Adrenal gland (tissue), 5 donors: ENCODE measurements at regions not wholly inside any gene's neighbourhood (a gene's known extent, or its start where the extent isn't known, plus 50 kb on each side); places are given as distances from the start of the nearest gene placed in this dataset.

Source experiments
- POLR2A ChIP-seq, 2 donors: fragments of 450-650 bp; IDR thresholded peaks; one replicate each; pipeline ENCODE4 v1.6.1; 2017; ENCODE audit warnings: antibody characterized with exemption in 2 of 2, mild to moderate bottlenecking in 2 of 2, moderate library complexity in 1 of 2
- TF ChIP-seq, protein P1 (sequence below), 6 experiments: fragments of 450-650 bp in 4 of 6; fragments of 200-600 bp in 2 of 6; sonication (generic) in 1 of 6; IDR thresholded peaks; 1 replicate in 5 of 6; 2 replicates in 1 of 6; pipeline versions ENCODE4 v1.5.1 to v1.8.0; 2016 to 2021; ENCODE audit warnings: antibody characterized with exemption in 6 of 6, mild to moderate bottlenecking in 2 of 6, moderate library complexity in 1 of 6
- donor health status: DM: no; HTN: no; CAD: no.

DNA sequence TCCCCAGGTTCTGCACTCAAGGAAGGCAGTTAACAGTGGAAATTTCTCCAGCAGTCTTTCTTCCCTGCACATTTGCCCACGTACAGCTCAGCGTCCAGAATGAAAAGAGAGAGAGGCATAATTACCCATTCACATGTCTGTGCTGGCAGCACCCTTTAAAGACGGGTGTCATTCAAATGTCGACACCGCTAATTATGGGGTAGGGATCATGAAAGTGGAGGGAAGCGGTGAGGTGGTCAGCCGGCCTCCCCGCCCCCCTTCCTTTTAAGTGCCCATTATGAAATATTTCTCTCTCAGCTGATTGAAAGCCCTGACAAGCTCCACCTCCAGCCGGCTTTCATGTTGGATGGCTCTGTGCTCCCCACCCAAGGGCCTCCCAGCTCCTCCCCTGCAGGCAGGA lies 246.1 kb downstream of the BMP7 start:
- TF ChIP-seq POLR2A (IDR thresholded peaks at IDR 0.05): no peak
- TF ChIP-seq, protein P1, sequence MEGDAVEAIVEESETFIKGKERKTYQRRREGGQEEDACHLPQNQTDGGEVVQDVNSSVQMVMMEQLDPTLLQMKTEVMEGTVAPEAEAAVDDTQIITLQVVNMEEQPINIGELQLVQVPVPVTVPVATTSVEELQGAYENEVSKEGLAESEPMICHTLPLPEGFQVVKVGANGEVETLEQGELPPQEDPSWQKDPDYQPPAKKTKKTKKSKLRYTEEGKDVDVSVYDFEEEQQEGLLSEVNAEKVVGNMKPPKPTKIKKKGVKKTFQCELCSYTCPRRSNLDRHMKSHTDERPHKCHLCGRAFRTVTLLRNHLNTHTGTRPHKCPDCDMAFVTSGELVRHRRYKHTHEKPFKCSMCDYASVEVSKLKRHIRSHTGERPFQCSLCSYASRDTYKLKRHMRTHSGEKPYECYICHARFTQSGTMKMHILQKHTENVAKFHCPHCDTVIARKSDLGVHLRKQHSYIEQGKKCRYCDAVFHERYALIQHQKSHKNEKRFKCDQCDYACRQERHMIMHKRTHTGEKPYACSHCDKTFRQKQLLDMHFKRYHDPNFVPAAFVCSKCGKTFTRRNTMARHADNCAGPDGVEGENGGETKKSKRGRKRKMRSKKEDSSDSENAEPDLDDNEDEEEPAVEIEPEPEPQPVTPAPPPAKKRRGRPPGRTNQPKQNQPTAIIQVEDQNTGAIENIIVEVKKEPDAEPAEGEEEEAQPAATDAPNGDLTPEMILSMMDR (IDR thresholded peaks at IDR 0.05): no peak
